ENCODE measurements at regions not wholly inside any gene's neighbourhood (a gene's known extent, or its start where the extent isn't known, plus 50 kb on each side); places are given as distances from the start of the nearest gene placed in this dataset.

DNA sequence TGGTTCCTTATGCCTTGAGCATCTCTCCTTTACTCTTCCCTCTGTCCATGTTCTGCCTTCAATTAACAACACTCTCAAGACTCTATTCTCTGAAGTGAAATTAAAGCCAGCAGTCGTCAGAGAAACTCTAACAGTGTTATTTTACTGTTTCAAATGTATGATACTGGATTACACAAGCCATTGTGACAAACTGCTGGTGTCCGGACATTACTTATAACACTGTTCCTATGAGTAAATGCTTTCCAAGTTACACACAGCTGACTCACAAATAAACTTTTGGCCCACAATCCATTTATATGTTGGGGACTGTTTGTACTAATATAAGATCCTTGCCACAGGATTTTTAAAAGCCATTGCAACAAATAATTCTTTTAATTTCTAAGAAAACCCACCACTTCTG, 63.2 kb upstream of the GHR start:
- TF ChIP-seq EP300 (IDR thresholded peaks at IDR 0.05; ENCODE audit: borderline replicate concordance) (no peak), FOXM1 (IDR thresholded peaks at IDR 0.05; ENCODE audit: borderline replicate concordance, low read depth) (no peak), TCF12 (IDR thresholded peaks at IDR 0.05; ENCODE audit: low read depth) (no peak)
- TF ChIP-seq, protein P1, sequence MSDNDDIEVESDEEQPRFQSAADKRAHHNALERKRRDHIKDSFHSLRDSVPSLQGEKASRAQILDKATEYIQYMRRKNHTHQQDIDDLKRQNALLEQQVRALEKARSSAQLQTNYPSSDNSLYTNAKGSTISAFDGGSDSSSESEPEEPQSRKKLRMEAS (IDR thresholded peaks at IDR 0.05), result no peak

DNA sequence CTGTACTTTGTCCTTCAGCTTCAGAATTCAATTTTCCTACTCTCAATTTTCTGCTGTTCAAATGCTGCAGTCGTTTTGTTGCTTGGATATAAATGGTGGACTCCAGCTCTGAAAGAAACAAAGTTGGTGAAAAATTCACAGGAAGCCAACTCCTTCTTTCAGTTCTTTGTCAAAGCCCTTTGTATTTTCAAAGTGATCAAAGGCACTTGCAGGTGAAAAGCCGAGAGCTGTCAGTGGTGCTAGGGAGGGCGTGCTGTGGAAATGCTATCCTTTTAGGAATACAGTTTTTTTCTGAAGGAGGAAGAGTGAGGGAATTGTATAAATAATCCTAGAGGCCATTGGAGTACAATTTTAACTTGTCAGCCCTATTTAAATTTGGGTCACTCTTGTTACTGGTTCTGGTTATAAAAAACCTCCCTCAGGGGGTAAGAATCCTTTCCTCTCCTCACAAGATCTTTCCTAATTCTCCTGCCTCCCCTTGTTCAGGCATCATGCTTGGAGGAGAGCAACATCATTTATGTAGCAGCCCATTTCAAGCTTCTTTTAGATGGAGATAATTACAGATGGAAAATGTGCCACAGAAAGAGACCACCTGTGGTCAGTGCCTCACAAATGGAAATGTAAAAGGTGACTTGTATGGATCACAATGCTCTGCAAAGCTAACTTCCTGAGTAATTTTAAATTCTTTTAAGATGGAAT, 62.5 kb upstream of the GHR start:
- TF ChIP-seq FOXM1 (IDR thresholded peaks at IDR 0.05; ENCODE audit: borderline replicate concordance, low read depth) (no peak), TEAD4 (IDR thresholded peaks at IDR 0.05) (no peak), NFIC (IDR thresholded peaks at IDR 0.05) (no peak), TCF12 (IDR thresholded peaks at IDR 0.05; ENCODE audit: low read depth) (no peak), EGR1 (IDR thresholded peaks at IDR 0.05) (no peak), EP300 (IDR thresholded peaks at IDR 0.05; ENCODE audit: borderline replicate concordance) (no peak)
- TF ChIP-seq, protein P2, sequence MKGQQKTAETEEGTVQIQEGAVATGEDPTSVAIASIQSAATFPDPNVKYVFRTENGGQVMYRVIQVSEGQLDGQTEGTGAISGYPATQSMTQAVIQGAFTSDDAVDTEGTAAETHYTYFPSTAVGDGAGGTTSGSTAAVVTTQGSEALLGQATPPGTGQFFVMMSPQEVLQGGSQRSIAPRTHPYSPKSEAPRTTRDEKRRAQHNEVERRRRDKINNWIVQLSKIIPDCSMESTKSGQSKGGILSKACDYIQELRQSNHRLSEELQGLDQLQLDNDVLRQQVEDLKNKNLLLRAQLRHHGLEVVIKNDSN (IDR thresholded peaks at IDR 0.05), result no peak
- TF ChIP-seq, protein P1 (IDR thresholded peaks at IDR 0.05), result no peak
- TF ChIP-seq, protein P3, sequence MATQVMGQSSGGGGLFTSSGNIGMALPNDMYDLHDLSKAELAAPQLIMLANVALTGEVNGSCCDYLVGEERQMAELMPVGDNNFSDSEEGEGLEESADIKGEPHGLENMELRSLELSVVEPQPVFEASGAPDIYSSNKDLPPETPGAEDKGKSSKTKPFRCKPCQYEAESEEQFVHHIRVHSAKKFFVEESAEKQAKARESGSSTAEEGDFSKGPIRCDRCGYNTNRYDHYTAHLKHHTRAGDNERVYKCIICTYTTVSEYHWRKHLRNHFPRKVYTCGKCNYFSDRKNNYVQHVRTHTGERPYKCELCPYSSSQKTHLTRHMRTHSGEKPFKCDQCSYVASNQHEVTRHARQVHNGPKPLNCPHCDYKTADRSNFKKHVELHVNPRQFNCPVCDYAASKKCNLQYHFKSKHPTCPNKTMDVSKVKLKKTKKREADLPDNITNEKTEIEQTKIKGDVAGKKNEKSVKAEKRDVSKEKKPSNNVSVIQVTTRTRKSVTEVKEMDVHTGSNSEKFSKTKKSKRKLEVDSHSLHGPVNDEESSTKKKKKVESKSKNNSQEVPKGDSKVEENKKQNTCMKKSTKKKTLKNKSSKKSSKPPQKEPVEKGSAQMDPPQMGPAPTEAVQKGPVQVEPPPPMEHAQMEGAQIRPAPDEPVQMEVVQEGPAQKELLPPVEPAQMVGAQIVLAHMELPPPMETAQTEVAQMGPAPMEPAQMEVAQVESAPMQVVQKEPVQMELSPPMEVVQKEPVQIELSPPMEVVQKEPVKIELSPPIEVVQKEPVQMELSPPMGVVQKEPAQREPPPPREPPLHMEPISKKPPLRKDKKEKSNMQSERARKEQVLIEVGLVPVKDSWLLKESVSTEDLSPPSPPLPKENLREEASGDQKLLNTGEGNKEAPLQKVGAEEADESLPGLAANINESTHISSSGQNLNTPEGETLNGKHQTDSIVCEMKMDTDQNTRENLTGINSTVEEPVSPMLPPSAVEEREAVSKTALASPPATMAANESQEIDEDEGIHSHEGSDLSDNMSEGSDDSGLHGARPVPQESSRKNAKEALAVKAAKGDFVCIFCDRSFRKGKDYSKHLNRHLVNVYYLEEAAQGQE (IDR thresholded peaks at IDR 0.05; ENCODE audit: low read depth), result no peak

DNA sequence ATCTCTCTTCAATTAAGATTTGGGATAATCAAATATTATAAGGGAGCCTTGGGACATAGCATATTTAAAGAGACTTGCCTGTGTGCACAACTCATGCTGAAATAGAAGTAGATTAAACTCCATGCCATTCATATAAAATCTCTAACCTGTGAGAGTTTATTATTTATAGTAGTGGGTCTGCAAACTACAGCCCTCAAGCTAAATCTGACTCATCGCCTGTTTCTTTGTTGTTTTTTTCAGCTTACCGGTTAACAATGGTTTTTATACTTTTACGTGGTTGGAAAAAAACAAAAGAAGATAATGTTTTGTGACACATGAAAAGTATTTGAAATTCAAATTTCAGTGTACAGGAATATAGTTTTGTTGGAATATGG, 61.9 kb upstream of the GHR start:
- TF ChIP-seq, protein P1 (IDR thresholded peaks at IDR 0.05), result no peak
- TF ChIP-seq NFIC (IDR thresholded peaks at IDR 0.05) (no peak), TCF12 (IDR thresholded peaks at IDR 0.05; ENCODE audit: low read depth) (no peak), CREB1 (IDR thresholded peaks at IDR 0.05; ENCODE audit: low read depth) (no peak), CEBPB (IDR thresholded peaks at IDR 0.05) (no peak), TAF1 (IDR thresholded peaks at IDR 0.05; ENCODE audit: low read depth) (no peak), RAD21 (IDR thresholded peaks at IDR 0.05; ENCODE audit: low read depth) (no peak), FOXM1 (IDR thresholded peaks at IDR 0.05; ENCODE audit: borderline replicate concordance, low read depth) (no peak), EGR1 (IDR thresholded peaks at IDR 0.05) (no peak)
- TF ChIP-seq, protein P2 (IDR thresholded peaks at IDR 0.05), result no peak
- TF ChIP-seq, protein P3 (IDR thresholded peaks at IDR 0.05; ENCODE audit: low read depth), result no peak

DNA sequence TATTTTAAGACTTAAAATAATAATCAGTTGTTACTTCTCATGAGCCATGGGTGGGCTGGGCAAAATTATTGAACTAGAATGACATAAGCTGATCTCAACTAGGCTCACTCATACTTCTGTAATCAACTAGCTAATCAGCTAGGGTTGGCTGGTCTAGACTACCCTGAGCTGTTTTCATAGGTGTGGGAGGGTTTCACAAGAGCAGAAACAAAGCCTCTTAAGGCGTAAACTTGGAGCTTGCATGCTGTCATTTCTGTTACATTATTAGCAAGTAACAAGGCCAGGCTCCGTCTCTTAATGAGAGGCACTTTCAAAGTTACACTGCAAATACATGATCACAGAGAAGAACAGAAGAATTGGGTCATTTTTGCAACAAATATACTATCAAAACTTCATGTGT, 57.2 kb upstream of the GHR start:
- TF ChIP-seq CEBPB (IDR thresholded peaks at IDR 0.05), result no peak

Data from Ishikawa (cell line).